ENCODE measurements at regions not wholly inside any gene's neighbourhood (a gene's known extent, or its start where the extent isn't known, plus 50 kb on each side); places are given as distances from the start of the nearest gene placed in this dataset.

- Mint-ChIP-seq H3K9me3 (ENCODE audit: unreplicated experiment) (no peaks in the 10 kb centered on the region), H3K27me3 (ENCODE audit: insufficient read depth, unreplicated experiment) (no peaks in the 10 kb centered on the region), H3K27ac (ENCODE audit: low read depth, unreplicated experiment) (no peak overlapping the region), H3K4me3 (ENCODE audit: unreplicated experiment) (no peak overlapping the region), H3K36me3 (ENCODE audit: insufficient read depth, unreplicated experiment) (peaks cover 6% of the 10 kb centered on the region), H3K4me1 (ENCODE audit: insufficient read depth, unreplicated experiment) (peaks cover 10% of the 10 kb centered on the region)
- CTCF ChIA-PET = interaction anchor here (0.6 to 8.6 kb wide), 54 partner anchors 8 to 1251 kb away, joined by 3 to 94 read pairs (median 5); partner anchors contain the start of genes CLINT1 and THG1L
- POLR2A ChIA-PET = interaction anchor here (1.0 to 1.2 kb wide), 2 partner anchors 137 to 176 kb away, joined by 3 to 4 read pairs; no protein-coding TSS in a partner anchor
- DNase-seq (ENCODE audit: unreplicated experiment) = no peak
- intact Hi-C loops (cut with micrococcal nuclease) = loop anchor here (2.0 kb wide), 2 partner anchors 45 to 75 kb away; no protein-coding TSS in a partner anchor
- BruUV-seq (replicated peaks) = no TSS peak
- TF ChIP-seq CTCF (IDR thresholded peaks at IDR 0.05; ENCODE audit: unreplicated experiment) = no peak
Observed at GRCh38 chr5:157993986-157994691, 135.2 kb upstream of the CLINT1 start.

- Mint-ChIP-seq H3K4me1 (ENCODE audit: insufficient read depth, unreplicated experiment) (peaks cover 10% of the 10 kb centered on the region), H3K9me3 (ENCODE audit: unreplicated experiment) (no peaks in the 10 kb centered on the region), H3K36me3 (ENCODE audit: insufficient read depth, unreplicated experiment) (peaks cover 6% of the 10 kb centered on the region), H3K27me3 (ENCODE audit: insufficient read depth, unreplicated experiment) (no peaks in the 10 kb centered on the region), H3K4me3 (ENCODE audit: unreplicated experiment) (no peak overlapping the region), H3K27ac (ENCODE audit: low read depth, unreplicated experiment) (no peak overlapping the region)
- BruUV-seq (replicated peaks) = no TSS peak
- no peak for DNase-seq (ENCODE audit: unreplicated experiment)
- CTCF ChIA-PET = interaction anchor here (0.6 to 8.6 kb wide), 13 partner anchors 19 to 960 kb away, joined by 3 to 94 read pairs (median 6); no protein-coding TSS in a partner anchor
- intact Hi-C loops (cut with micrococcal nuclease) = no loop called here
- TF ChIP-seq CTCF (IDR thresholded peaks at IDR 0.05; ENCODE audit: unreplicated experiment) = no peak
- POLR2A ChIA-PET = interaction anchor here (1.2 kb wide), 1 partner anchor 136 kb away, joined by 3 read pairs; no protein-coding TSS in a partner anchor
Observed at GRCh38 chr5:157993201-157993600, 134.3 kb upstream of the CLINT1 start.

GRCh38 chr5:157990583-157991181 lies 131.7 kb upstream of the CLINT1 start:
- H3K27me3 Mint-ChIP-seq (ENCODE audit: insufficient read depth, unreplicated experiment) = no peaks in the 10 kb centered on the region
- CTCF ChIA-PET = interaction anchor here (0.6 to 8.6 kb wide), 10 partner anchors 33 to 228 kb away, joined by 3 to 94 read pairs (median 4); no protein-coding TSS in a partner anchor

More at GRCh38 chr5:157990583-157991181, 131.7 kb upstream of the CLINT1 start:
- H3K4me1 Mint-ChIP-seq (ENCODE audit: insufficient read depth, unreplicated experiment) = no peaks in the 10 kb centered on the region
- no peak for TF ChIP-seq CTCF (IDR thresholded peaks at IDR 0.05; ENCODE audit: unreplicated experiment)
- no peak overlapping the region for H3K27ac Mint-ChIP-seq (ENCODE audit: low read depth, unreplicated experiment)
- no peak overlapping the region for H3K4me3 Mint-ChIP-seq (ENCODE audit: unreplicated experiment)
- intact Hi-C loops (cut with micrococcal nuclease) = no loop called here
- POLR2A ChIA-PET = no interaction called here
- BruUV-seq (replicated peaks) = no TSS peak
- no peak for DNase-seq (ENCODE audit: unreplicated experiment)
- H3K9me3 Mint-ChIP-seq (ENCODE audit: unreplicated experiment) = no peaks in the 10 kb centered on the region
- peaks cover 6% of the 10 kb centered on the region for H3K36me3 Mint-ChIP-seq (ENCODE audit: insufficient read depth, unreplicated experiment)
